ENCODE measurements at regions not wholly inside any gene's neighbourhood (a gene's known extent, or its start where the extent isn't known, plus 50 kb on each side); places are given as distances from the start of the nearest gene placed in this dataset.

DNA sequence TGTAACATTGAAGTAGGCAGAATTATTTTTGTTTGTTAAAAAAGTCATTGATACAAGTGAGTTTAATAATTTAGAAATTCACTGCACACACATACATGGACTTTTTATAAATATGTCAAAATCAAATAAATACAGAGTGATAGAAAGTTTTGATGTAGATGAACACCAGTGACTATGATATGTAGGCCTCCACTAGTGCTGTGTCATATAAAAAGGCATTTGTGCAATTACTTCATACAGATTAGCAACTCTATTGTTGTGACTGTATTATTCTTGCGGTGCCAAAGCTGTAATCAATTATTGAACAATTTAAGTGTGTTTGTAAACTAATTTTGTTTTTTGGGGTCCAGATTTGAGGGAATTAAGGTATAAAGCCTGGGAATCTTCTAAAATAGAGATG, 366.2 kb upstream of the PITX2 start (continued):
- no peak for TF ChIP-seq REST (IDR thresholded peaks at IDR 0.05)
- TF ChIP-seq FOXA1 (IDR thresholded peaks at IDR 0.05) = no peak
- no peak for TF ChIP-seq SP1 (IDR thresholded peaks at IDR 0.05)
- no peak for TF ChIP-seq NR2F2 (IDR thresholded peaks at IDR 0.05)
- TF ChIP-seq YY1 (IDR thresholded peaks at IDR 0.05) = no peak
- TF ChIP-seq EGR1 (IDR thresholded peaks at IDR 0.05; ENCODE audit: low read depth in 2 of 2) = no peak
- no peak for TF ChIP-seq FOXA2 (IDR thresholded peaks at IDR 0.05)
- TF ChIP-seq GABPA (IDR thresholded peaks at IDR 0.05 in 1 of 2, conservative IDR thresholded peaks at IDR 0.05 in 1 of 2) = no peak

GRCh38 chr4:110994781-110995180, 371.9 kb upstream of the PITX2 start:
- Histone ChIP-seq H3K27me3 (ENCODE audit: control insufficient read depth in 4 of 4, insufficient read depth in 4 of 4, low read length in 3 of 4) (peaks cover 0 to 2% (median 0%) of the 10 kb centered on the region in 4 donors), H3K4me3 (ENCODE audit: low read depth in 1 of 3, low read length in 3 of 3) (no peak overlapping the region), H3K4me1 (ENCODE audit: control insufficient read depth in 4 of 4, insufficient read depth in 4 of 4, low read length in 3 of 4) (no peaks in the 10 kb centered on the region), H3K9me3 (ENCODE audit: control insufficient read depth in 4 of 4, low read length in 3 of 4) (no peaks in the 10 kb centered on the region), H3K9ac (ENCODE audit: low read depth in 1 of 2, low read length in 2 of 2) (no peak overlapping the region), H3K27ac (ENCODE audit: low read depth in 1 of 2, low read length in 2 of 2) (no peak overlapping the region), H3K36me3 (ENCODE audit: control insufficient read depth in 4 of 4, insufficient read depth in 3 of 4, low read depth in 1 of 4, low read length in 3 of 4) (no peaks in the 10 kb centered on the region)
- TF ChIP-seq YY1 (IDR thresholded peaks at IDR 0.05) (no peak), SP1 (IDR thresholded peaks at IDR 0.05) (no peak), GABPA (IDR thresholded peaks at IDR 0.05 in 1 of 2, conservative IDR thresholded peaks at IDR 0.05 in 1 of 2) (no peak), RAD21 (IDR thresholded peaks at IDR 0.05) (no peak), EGR1 (IDR thresholded peaks at IDR 0.05; ENCODE audit: low read depth in 2 of 2) (no peak), CTCF (IDR thresholded peaks at IDR 0.05; ENCODE audit: low read depth, low read length, missing input control) (no peak), TAF1 (conservative IDR thresholded peaks at IDR 0.05) (no peak), HNF4G (IDR thresholded peaks at IDR 0.05) (no peak), FOXA2 (IDR thresholded peaks at IDR 0.05) (no peak), ZBTB33 (IDR thresholded peaks at IDR 0.05) (no peak), JUND (IDR thresholded peaks at IDR 0.05) (no peak), ATF3 (IDR thresholded peaks at IDR 0.05) (no peak), NR2F2 (IDR thresholded peaks at IDR 0.05) (no peak), REST (IDR thresholded peaks at IDR 0.05) (no peak), RXRA (IDR thresholded peaks at IDR 0.05) (no peak), FOXA1 (IDR thresholded peaks at IDR 0.05) (no peak), HNF4A (conservative IDR thresholded peaks at IDR 0.05) (no peak)
- TF ChIP-seq, protein P1, sequence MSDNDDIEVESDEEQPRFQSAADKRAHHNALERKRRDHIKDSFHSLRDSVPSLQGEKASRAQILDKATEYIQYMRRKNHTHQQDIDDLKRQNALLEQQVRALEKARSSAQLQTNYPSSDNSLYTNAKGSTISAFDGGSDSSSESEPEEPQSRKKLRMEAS (IDR thresholded peaks at IDR 0.05) = no peak
- DNase-seq (ENCODE audit: low spot score) = no peak
- WGBS = 56% methylated on average over 2 of the region's 2 CpGs

Data from liver (tissue), 8 donors.